ENCODE measurements at regions not wholly inside any gene's neighbourhood (a gene's known extent, or its start where the extent isn't known, plus 50 kb on each side); places are given as distances from the start of the nearest gene placed in this dataset.

DNA sequence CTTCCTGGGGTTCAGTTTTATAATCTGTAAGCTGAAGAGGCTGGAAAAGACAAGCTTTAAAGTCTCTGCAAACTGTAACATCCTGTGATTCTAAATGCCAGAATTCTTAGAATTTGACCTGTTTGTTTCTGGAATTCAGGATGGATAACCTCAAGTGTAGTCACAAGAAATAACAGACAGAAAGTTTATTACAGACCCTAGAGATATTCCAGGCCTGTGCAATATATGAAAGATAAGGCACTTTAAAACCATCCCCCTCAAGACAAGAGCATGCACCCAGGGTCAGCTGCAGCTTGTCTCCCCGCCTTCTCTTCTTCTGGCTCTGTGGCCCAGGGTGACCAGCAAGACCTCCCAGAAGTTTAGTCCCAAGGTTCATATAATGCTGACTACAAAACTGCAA is 298.7 kb upstream of the ACVR2A start:
- TF ChIP-seq, protein P1, sequence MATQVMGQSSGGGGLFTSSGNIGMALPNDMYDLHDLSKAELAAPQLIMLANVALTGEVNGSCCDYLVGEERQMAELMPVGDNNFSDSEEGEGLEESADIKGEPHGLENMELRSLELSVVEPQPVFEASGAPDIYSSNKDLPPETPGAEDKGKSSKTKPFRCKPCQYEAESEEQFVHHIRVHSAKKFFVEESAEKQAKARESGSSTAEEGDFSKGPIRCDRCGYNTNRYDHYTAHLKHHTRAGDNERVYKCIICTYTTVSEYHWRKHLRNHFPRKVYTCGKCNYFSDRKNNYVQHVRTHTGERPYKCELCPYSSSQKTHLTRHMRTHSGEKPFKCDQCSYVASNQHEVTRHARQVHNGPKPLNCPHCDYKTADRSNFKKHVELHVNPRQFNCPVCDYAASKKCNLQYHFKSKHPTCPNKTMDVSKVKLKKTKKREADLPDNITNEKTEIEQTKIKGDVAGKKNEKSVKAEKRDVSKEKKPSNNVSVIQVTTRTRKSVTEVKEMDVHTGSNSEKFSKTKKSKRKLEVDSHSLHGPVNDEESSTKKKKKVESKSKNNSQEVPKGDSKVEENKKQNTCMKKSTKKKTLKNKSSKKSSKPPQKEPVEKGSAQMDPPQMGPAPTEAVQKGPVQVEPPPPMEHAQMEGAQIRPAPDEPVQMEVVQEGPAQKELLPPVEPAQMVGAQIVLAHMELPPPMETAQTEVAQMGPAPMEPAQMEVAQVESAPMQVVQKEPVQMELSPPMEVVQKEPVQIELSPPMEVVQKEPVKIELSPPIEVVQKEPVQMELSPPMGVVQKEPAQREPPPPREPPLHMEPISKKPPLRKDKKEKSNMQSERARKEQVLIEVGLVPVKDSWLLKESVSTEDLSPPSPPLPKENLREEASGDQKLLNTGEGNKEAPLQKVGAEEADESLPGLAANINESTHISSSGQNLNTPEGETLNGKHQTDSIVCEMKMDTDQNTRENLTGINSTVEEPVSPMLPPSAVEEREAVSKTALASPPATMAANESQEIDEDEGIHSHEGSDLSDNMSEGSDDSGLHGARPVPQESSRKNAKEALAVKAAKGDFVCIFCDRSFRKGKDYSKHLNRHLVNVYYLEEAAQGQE (IDR thresholded peaks at IDR 0.05; ENCODE audit: unreplicated experiment), result no peak
- TF ChIP-seq EZH2 (IDR thresholded peaks at IDR 0.05; ENCODE audit: low read depth, unreplicated experiment), result no peak
- TF ChIP-seq, protein P2, sequence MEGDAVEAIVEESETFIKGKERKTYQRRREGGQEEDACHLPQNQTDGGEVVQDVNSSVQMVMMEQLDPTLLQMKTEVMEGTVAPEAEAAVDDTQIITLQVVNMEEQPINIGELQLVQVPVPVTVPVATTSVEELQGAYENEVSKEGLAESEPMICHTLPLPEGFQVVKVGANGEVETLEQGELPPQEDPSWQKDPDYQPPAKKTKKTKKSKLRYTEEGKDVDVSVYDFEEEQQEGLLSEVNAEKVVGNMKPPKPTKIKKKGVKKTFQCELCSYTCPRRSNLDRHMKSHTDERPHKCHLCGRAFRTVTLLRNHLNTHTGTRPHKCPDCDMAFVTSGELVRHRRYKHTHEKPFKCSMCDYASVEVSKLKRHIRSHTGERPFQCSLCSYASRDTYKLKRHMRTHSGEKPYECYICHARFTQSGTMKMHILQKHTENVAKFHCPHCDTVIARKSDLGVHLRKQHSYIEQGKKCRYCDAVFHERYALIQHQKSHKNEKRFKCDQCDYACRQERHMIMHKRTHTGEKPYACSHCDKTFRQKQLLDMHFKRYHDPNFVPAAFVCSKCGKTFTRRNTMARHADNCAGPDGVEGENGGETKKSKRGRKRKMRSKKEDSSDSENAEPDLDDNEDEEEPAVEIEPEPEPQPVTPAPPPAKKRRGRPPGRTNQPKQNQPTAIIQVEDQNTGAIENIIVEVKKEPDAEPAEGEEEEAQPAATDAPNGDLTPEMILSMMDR (conservative IDR thresholded peaks at IDR 0.05; ENCODE audit: low read depth in 2 of 2), result no peak
- TF ChIP-seq POLR2AphosphoS5 (IDR thresholded peaks at IDR 0.05; ENCODE audit: low read depth), result no peak
- TF ChIP-seq, protein P3, sequence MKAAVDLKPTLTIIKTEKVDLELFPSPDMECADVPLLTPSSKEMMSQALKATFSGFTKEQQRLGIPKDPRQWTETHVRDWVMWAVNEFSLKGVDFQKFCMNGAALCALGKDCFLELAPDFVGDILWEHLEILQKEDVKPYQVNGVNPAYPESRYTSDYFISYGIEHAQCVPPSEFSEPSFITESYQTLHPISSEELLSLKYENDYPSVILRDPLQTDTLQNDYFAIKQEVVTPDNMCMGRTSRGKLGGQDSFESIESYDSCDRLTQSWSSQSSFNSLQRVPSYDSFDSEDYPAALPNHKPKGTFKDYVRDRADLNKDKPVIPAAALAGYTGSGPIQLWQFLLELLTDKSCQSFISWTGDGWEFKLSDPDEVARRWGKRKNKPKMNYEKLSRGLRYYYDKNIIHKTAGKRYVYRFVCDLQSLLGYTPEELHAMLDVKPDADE (IDR thresholded peaks at IDR 0.05), result no peak
- no peak for TF ChIP-seq JUNB (IDR thresholded peaks at IDR 0.05; ENCODE audit: unreplicated experiment)
- no peak for TF ChIP-seq ZNF114 (CRISPR knock-in tag; IDR thresholded peaks at IDR 0.05)
- TF ChIP-seq CREB1 (CRISPR knock-in tag; IDR thresholded peaks at IDR 0.05; ENCODE audit: low read depth), result no peak

All from GM23338 (cell line).